B cell (primary cell): ENCODE measurements at regions not wholly inside any gene's neighbourhood (a gene's known extent, or its start where the extent isn't known, plus 50 kb on each side); places are given as distances from the start of the nearest gene placed in this dataset.

ENCODE experiments used
- ATAC-seq: fragments of 200-7000 bp; cut with Tn5 transposase; one replicate; pipeline ENCODE4 v1.10.0; 2021; ENCODE audit warnings: low read depth, mild to moderate bottlenecking, moderate number of reproducible peaks, moderate library complexity
- CTCF ChIA-PET: fragments of 350-600 bp; sonication (Branson Sonifier 250); formaldehyde crosslinking; loops from one replicate; lab custom pipeline; 2021; ENCODE audit warnings: antibody characterized with exemption, inconsistent platforms; lab: Charles Lee
- POLR2A ChIA-PET: fragments of 350-600 bp; sonication (Branson Sonifier 250); formaldehyde crosslinking; loops from one replicate; lab custom pipeline; 2021; ENCODE audit warnings: antibody characterized with exemption; lab: Charles Lee
- DNase-seq: peaks from one replicate; pipeline ENCODE4 v3.0.0; 2013
- H2AFZ ChIP-seq: 2 replicates; pipeline ENCODE4 v1.6.1; 2012; ENCODE audit warnings: mild to moderate bottlenecking, low read depth, low read length; ENCODE audit not compliant: insufficient read depth, poor library complexity, severe bottlenecking
- H3K27ac ChIP-seq, 2 donors: 1 replicate in 1 of 2; 2 replicates in 1 of 2; pipeline ENCODE4 v1.5.1; 2012 to 2013; ENCODE audit warnings: low read length in 2 of 2, mild to moderate bottlenecking in 2 of 2, moderate library complexity in 1 of 2
- H3K27me3 ChIP-seq, 4 experiments: fragments of 200-600 bp in 1 of 4; sonication (generic) in 1 of 4; replicated peaks in 1 of 4; 1 replicate in 2 of 4; 2 replicates in 2 of 4; pipeline versions ENCODE4 v1.6.1 to v1.7.0; 2013 to 2016; ENCODE audit warnings: low read length in 3 of 4, mild to moderate bottlenecking in 2 of 4, mixed read lengths in 1 of 4, moderate library complexity in 1 of 4; ENCODE audit not compliant: insufficient read depth in 4 of 4, control insufficient read depth in 3 of 4; ENCODE audit errors: control extremely low read depth in 1 of 4
- H3K36me3 ChIP-seq, 2 experiments: replicated peaks in 1 of 2; 1 replicate in 1 of 2; 2 replicates in 1 of 2; pipeline versions ENCODE4 v1.6.1 to v1.7.1; 2013; ENCODE audit warnings: low read length in 1 of 2; ENCODE audit not compliant: insufficient read depth in 2 of 2, control insufficient read depth in 1 of 2; ENCODE audit errors: control extremely low read depth in 1 of 2, extremely low read depth in 1 of 2
- H3K4me1 ChIP-seq, 2 donors: fragments of 200-600 bp in 1 of 2; sonication (generic) in 1 of 2; 1 replicate in 1 of 2; 2 replicates in 1 of 2; pipeline versions ENCODE4 v1.5.1 to v1.6.1; 2013 to 2017; ENCODE audit warnings: low read length in 2 of 2; ENCODE audit not compliant: control insufficient read depth in 2 of 2, insufficient read depth in 2 of 2
- H3K4me2 ChIP-seq: replicated peaks from 2 replicates; pipeline ENCODE3; 2012; ENCODE audit warnings: mild to moderate bottlenecking, low read depth, low read length; ENCODE audit not compliant: poor library complexity, severe bottlenecking
- H3K4me3 ChIP-seq, 5 experiments: fragments of 200-600 bp in 1 of 5; sonication (generic) in 1 of 5; 1 replicate in 3 of 5; 2 replicates in 2 of 5; pipeline versions ENCODE4 v1.5.1 to v1.7.0; 2011 to 2016; ENCODE audit warnings: low read length in 4 of 5, mild to moderate bottlenecking in 4 of 5, low read depth in 2 of 5, control low read depth in 1 of 5, moderate library complexity in 1 of 5; ENCODE audit not compliant: insufficient read depth in 1 of 5; ENCODE audit errors: control extremely low read depth in 1 of 5, extremely low read depth in 1 of 5
- H3K79me2 ChIP-seq: fragments of 200-600 bp; sonication (generic); one replicate; pipeline ENCODE4 v1.6.0; 2016; ENCODE audit warnings: low read length; ENCODE audit not compliant: control insufficient read depth, insufficient read depth
- H3K9ac ChIP-seq: fragments of 200-600 bp; sonication (generic); 2 replicates; pipeline ENCODE4 v1.6.1; 2017; ENCODE audit warnings: mild to moderate bottlenecking, low read length, moderate library complexity
- H3K9me3 ChIP-seq, 3 donors: one replicate each; pipeline versions ENCODE4 v1.6.1 to v1.7.1; 2013; ENCODE audit warnings: low read length in 2 of 3; ENCODE audit not compliant: control insufficient read depth in 2 of 3, insufficient read depth in 1 of 3; ENCODE audit errors: control extremely low read depth in 1 of 3
- H4K20me1 ChIP-seq: 2 replicates; pipeline ENCODE4 v1.6.0; 2012; ENCODE audit warnings: mild to moderate bottlenecking, low read length; ENCODE audit not compliant: insufficient read depth, control insufficient read depth, poor library complexity, severe bottlenecking
- H3K27ac Mint-ChIP-seq: one replicate; pipeline ENCODE4 v1.8.0; 2021; ENCODE audit warnings: mixed read lengths
- H3K27me3 Mint-ChIP-seq: one replicate; pipeline ENCODE4 v1.8.0; 2021; ENCODE audit warnings: mixed read lengths
- H3K4me1 Mint-ChIP-seq: one replicate; pipeline ENCODE4 v1.8.0; 2021; ENCODE audit warnings: mixed read lengths
- H3K4me3 Mint-ChIP-seq: one replicate; pipeline ENCODE4 v1.8.0; 2021; ENCODE audit warnings: mixed read lengths
- H3K9me3 Mint-ChIP-seq: one replicate; pipeline ENCODE4 v1.8.0; 2022; ENCODE audit warnings: mixed read lengths; ENCODE audit not compliant: insufficient read depth
- CTCF ChIP-seq: fragments of 200-600 bp; IDR thresholded peaks from one replicate; pipeline ENCODE4 v1.8.0; 2022; ENCODE audit warnings: antibody characterized with exemption, mild to moderate bottlenecking
- EZH2 ChIP-seq: IDR thresholded peaks from 2 replicates; pipeline ENCODE4 v1.6.1; 2012; ENCODE audit warnings: borderline replicate concordance, low read depth, mild to moderate bottlenecking, moderate library complexity, low read length; ENCODE audit not compliant: insufficient read depth, poor library complexity, severe bottlenecking
- WGBS: methylation state at CpG from one replicate; pipeline ENCODE4 v1.1.5; 2013; ENCODE audit warnings: missing lambda C conversion rate; ENCODE audit not compliant: insufficient coverage; 5-methylcytosine and 5-hydroxymethylcytosine counted together
- intact Hi-C: fragments of 100-400 bp; cut with micrococcal nuclease; formaldehyde crosslinking; loops from one replicate; pipeline ENCODE4 v1.10.0; 2022

DNA sequence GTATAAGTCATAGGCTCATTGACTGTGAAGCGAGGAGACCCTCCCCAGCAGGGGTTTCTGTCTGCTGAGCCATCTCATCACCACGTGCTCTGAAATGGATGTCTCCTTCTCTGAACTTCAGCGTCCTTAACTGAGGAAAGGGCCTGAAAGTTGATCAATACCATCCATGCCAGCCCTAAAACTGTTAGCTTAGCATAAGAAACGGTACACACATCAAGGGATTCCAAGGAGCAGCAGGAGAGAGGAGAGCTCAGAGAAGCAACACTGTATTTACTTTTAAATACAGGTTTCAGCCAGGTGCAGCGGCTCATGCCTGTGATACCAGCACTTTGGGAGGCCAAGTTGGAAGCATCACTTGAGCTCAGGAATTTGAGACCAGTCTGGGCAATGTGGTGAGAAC, 248.9 kb upstream of the TNRC6C start:
- no peaks in the 10 kb centered on the region for H3K4me1 ChIP-seq
- 92% methylated on average over 3 of the region's 5 CpGs for WGBS
- peaks cover 0 to 3% (median 0%) of the 10 kb centered on the region in 4 experiments for H3K27me3 ChIP-seq
- no peak overlapping the region for H3K4me3 ChIP-seq
- H3K4me1 Mint-ChIP-seq: no peaks in the 10 kb centered on the region
- H4K20me1 ChIP-seq: no peaks in the 10 kb centered on the region
- peaks cover 30% of the 10 kb centered on the region for H3K27me3 Mint-ChIP-seq
- peaks cover 2 to 13% (median 9%) of the 10 kb centered on the region in 3 donors for H3K9me3 ChIP-seq
- no peaks in the 10 kb centered on the region for H3K79me2 ChIP-seq
- H3K27ac ChIP-seq: no peak overlapping the region
- intact Hi-C loops: no loop called here
- no peak overlapping the region for H2AFZ ChIP-seq
- ATAC-seq (no peak), DNase-seq (no peak)
- H3K9ac ChIP-seq: no peak overlapping the region
- ChIA-PET POLR2A (no interaction called here), CTCF (no interaction called here)
- H3K4me3 Mint-ChIP-seq: no peak overlapping the region
- no peak overlapping the region for H3K4me2 ChIP-seq
- no peaks in the 10 kb centered on the region for H3K36me3 ChIP-seq
- peaks cover 5% of the 10 kb centered on the region for H3K9me3 Mint-ChIP-seq
- H3K27ac Mint-ChIP-seq: no peak overlapping the region
- no peak for TF ChIP-seq CTCF
- no peak for TF ChIP-seq EZH2

- Mint-ChIP-seq H3K9me3 (peaks cover 10% of the 10 kb centered on the region), H3K4me1 (no peaks in the 10 kb centered on the region), H3K4me3 (no peak overlapping the region), H3K27ac (no peak overlapping the region), H3K27me3 (peaks cover 31% of the 10 kb centered on the region)
- no peak overlapping the region for H3K9ac ChIP-seq
- no peaks in the 10 kb centered on the region for H3K27me3 ChIP-seq
- no peak for DNase-seq
- no peaks in the 10 kb centered on the region for H4K20me1 ChIP-seq
- TF ChIP-seq EZH2 (no peak), CTCF (no peak)
- H3K36me3 ChIP-seq: no peaks in the 10 kb centered on the region
- peaks cover 2 to 5% (median 5%) of the 10 kb centered on the region in 3 donors for H3K9me3 ChIP-seq
- H3K79me2 ChIP-seq: no peaks in the 10 kb centered on the region
- H3K4me2 ChIP-seq: no peak overlapping the region
- intact Hi-C loops: no loop called here
- H3K4me1 ChIP-seq: no peaks in the 10 kb centered on the region
- H3K4me3 ChIP-seq: no peak overlapping the region
- H2AFZ ChIP-seq: no peak overlapping the region
- ChIA-PET POLR2A (no interaction called here), CTCF (no interaction called here)
- ATAC-seq: no peak
- no peak overlapping the region for H3K27ac ChIP-seq
These were observed 245.9 kb upstream of the TNRC6C start for GRCh38 chr17:77712578-77712977.
